ENCODE measurements at regions not wholly inside any gene's neighbourhood (a gene's known extent, or its start where the extent isn't known, plus 50 kb on each side); places are given as distances from the start of the nearest gene placed in this dataset.

DNA sequence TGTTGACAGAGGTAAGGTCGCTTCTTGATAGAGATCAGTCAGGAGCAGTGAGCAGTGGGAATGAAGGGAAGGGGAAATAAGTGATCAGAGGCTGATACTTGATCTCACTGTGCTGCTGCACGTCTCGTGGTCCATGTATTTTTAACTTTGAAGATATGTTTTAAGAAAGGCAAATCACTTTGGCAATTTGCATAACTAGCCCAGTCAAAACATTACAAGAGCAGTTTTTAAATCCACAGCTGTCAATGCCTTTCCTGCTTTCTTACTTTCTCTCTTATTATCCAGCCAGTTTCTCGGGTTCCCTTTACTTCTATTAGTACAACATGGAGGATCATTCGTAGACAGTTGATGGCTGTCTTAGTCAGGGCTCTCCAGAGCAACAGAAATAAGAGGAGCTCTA, 472.8 kb downstream of the TMA16 start:
- no peak for DNase-seq

DNA sequence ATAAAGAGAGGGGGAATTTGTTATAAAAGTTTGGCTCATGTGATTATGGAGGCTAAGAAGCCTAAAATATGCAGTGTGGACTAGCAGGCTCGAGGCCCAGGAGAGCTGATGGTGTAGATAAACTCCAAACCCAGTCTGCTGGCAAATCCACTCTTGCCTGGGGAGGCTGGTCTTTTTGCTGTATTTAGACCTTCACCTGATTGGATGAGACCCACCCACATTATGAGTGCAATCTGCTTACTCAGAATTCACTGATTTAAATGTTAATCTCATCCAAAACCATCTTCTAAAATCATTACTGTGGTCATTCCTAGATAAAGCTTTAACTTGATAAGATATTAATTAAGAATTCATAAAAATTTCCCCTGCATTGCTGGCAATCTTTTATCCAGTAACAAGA, 473.2 kb downstream of the TMA16 start:
- no peak for DNase-seq

DNA sequence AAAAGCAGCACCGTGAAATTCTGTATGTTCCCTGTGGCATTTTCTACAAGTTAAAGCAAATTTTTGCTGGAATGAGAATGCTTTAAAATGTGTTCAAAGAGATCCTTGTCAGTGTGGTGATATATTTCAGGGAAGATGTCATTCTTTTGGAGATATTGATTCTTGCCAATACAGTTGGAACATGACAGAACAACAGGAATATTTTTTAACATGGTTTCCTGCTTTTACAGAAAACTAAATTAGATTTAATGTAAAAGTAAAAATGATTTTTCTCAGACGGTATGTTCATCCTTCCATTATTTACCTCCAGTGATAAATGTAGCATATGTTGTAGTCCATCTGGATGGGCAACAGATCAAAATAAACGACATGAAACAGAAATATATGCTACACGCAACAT, 474.8 kb downstream of the TMA16 start:
- no peak for DNase-seq

GRCh38 chr4:163976588-163976987, 482.1 kb downstream of the TMA16 start:
- no peak for DNase-seq

- no peak for DNase-seq
Measured at GRCh38 chr4:163988391-163988790, 493.9 kb downstream of the TMA16 start.

DNA sequence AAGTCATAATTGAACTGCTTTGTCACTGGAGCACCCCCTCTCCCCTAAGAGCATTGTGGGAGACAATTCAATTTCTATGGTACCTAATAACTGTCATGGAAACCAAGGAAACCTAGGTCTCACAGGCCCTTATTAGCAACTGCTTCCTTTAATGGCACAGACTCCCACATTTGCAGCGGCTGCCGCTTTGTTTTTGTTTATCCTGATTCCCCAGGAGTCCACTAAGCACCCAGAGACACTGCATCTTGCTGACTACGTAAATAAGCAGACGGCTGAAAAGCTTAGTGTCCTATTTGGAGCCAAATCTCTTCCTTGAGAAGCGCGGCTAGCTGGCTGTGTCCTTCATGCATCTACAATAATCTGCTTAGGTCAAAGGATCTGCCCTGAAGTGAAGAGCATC, 494.4 kb downstream of the TMA16 start:
- DNase-seq, result no peak

GRCh38 chr4:163991298-163991865, 496.9 kb downstream of the TMA16 start:
- no peak for DNase-seq

GRCh38 chr4:164009435-164009834, 514.9 kb downstream of the TMA16 start:
- DNase-seq, result no peak

DNA sequence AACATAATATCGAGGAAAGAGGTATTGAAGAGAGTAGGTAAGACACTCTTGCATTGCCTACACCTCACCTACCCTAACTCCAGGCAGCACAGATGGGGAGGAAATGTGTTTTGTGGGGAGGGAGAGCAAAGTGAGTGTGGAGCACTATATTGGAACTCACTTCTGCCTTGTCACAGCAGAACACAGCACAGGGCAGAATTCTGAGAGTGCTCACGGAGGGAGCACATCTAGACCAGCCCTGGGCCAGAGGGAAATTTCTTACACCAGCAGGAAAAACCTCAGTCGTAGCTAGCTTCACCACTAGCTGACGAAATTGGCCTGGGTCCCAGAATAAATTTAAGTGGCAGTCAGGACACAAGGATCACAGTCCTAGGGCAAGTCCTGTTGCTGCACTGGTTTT, 517.3 kb downstream of the TMA16 start:
- DNase-seq, result no peak

- peak; percentile 25 for DNase-seq
Measured at GRCh38 chr4:164012396-164013027, 518.0 kb downstream of the TMA16 start.

DNA sequence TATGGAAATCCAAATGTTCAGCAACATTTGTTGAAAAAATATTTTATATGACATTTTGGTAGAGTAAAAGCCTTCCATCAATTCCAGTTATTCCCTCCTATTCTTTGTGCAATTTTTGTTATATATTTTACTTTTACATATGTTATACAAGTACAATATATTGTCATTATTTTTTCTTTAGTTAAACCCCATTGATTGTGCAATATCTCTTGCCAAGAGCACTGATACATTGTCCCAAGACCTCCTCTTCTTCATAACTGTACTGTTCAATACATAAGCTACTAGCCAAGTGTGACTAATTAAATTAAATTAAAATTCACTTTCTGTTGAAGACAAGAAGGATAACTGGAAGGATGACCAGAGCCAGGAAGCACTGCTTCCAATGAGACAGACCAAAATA, 527.5 kb downstream of the TMA16 start:
- DNase-seq, result no peak

DNA sequence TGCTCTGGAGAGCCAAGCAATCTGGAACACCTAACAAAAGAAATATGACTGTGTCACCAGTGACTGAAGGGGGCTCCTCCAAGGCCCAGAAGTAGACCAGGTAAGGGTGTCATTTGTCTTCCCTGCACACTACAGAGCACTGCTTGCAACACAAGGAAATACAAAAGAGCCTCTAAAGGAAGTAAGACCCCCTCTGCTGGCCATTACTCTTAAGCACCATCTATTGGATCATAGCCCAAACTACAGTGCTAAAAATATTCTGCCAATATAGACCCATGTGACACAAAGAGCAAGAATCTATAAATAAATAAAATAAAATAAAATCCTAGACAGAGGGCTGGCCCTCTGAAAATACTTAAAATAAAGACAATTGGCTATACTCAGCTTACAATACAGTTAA, 528.7 kb downstream of the TMA16 start:
- DNase-seq, result no peak

- no peak for DNase-seq
Measured at GRCh38 chr4:164027805-164028204, 533.3 kb downstream of the TMA16 start.

GRCh38 chr4:164039482-164039881, 545.0 kb downstream of the TMA16 start:
- DNase-seq, result no peak

DNA sequence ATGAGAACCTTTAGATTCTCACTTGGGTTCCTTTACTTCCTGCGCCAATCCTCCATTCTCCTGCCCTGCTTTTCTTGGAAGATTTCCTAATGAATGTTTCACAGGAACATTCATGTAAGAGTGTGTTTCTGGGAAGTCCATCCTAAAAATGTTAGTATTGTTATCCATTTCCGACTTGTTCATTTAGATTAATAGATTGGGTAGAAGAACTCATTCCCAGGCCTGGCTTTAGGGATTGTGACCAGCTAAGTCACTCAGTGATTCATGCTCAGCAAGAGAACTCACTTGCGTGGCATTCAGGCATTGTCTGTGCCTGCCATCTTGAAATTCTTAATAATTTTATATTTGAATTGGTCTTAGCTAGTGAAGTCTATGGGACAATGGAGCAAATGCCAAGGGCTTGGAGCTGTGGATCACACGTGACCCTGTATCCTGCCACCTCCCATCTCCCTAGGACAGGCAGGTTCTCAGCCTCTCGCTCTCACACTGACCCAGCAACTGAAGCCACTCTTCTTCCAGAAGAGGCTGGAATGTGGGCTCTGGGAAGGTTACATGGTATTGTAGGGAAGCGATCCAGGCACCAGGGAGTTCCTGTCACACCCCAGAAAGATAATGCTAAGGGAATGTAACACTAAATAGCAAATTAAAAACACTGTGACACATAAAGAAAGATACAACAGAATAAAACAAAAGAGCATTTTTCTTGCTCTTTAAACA, 562.1 kb downstream of the TMA16 start:
- DNase-seq, result no peak

GRCh38 chr4:164058776-164059445, 564.4 kb downstream of the TMA16 start:
- no peak for DNase-seq

DNA sequence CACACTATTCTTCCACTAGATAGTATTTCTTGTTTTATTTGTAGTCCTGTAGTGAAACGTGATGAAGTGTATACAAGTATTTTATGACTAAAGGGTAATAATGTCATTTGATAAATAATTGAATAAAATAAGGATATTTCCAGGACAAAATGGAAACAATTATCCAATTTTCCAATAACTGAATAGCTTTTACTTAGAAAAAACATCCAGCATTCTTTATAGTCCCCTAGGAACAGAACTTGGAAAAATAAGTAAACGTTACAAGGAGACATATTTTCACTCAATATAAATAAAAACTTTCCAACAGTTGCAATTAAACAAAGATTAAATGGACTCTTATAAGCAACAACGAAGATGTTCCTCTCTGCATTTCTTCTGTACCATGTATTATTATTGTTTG, 566.0 kb downstream of the TMA16 start:
- no peak for DNase-seq

GRCh38 chr4:164068392-164068791, 573.9 kb downstream of the TMA16 start:
- DNase-seq, result no peak

- no peak for DNase-seq
Measured at GRCh38 chr4:164070625-164071024, 576.1 kb downstream of the TMA16 start.

GRCh38 chr4:164081371-164081770, 586.9 kb downstream of the TMA16 start:
- no peak for DNase-seq

- no peak for DNase-seq
Measured at GRCh38 chr4:164081801-164082200, 587.3 kb downstream of the TMA16 start.

GRCh38 chr4:164087733-164088132, 593.2 kb downstream of the TMA16 start:
- DNase-seq, result no peak
